ENCODE measurements at regions not wholly inside any gene's neighbourhood (a gene's known extent, or its start where the extent isn't known, plus 50 kb on each side); places are given as distances from the start of the nearest gene placed in this dataset.

GRCh38 chr1:168640182-168640581 lies 63.8 kb downstream of the XCL1 start:
- TF ChIP-seq CTCF (IDR thresholded peaks at IDR 0.05; ENCODE audit: control extremely low read depth, extremely low read depth, low read depth, missing control alignments) = no peak
- ChIA-PET CTCF (no interaction called here), POLR2A (no interaction called here)
- no peak for DNase-seq (ENCODE audit: extremely low spot score)

GRCh38 chr1:168640836-168641235 lies 64.4 kb downstream of the XCL1 start:
- no peak for DNase-seq (ENCODE audit: extremely low spot score)
- no peak for TF ChIP-seq CTCF (IDR thresholded peaks at IDR 0.05; ENCODE audit: control extremely low read depth, extremely low read depth, low read depth, missing control alignments)
- CTCF ChIA-PET = no interaction called here
- POLR2A ChIA-PET = no interaction called here

- POLR2A ChIA-PET = no interaction called here
- TF ChIP-seq CTCF (IDR thresholded peaks at IDR 0.05; ENCODE audit: control extremely low read depth, extremely low read depth, low read depth, missing control alignments) = no peak
- DNase-seq (ENCODE audit: extremely low spot score) = no peak
- CTCF ChIA-PET = interaction anchor here (1.1 kb wide), 1 partner anchor 31 kb away, joined by 4 read pairs; no protein-coding TSS in a partner anchor
Measured at GRCh38 chr1:168643152-168643551, 66.7 kb downstream of the XCL1 start.
